ENCODE measurements at regions not wholly inside any gene's neighbourhood (a gene's known extent, or its start where the extent isn't known, plus 50 kb on each side); places are given as distances from the start of the nearest gene placed in this dataset.

- H3K4me3 ChIP-seq: peak overlapping the region; percentile 39
- DNase-seq (no peak), ATAC-seq (no peak)
- peak overlapping the region; percentile 24 for H3K27ac ChIP-seq
- no peaks in the 10 kb centered on the region for H3K9me3 ChIP-seq
- intact Hi-C loops (cut with DNase I): no loop called here
- no peaks in the 10 kb centered on the region for H3K27me3 ChIP-seq (ENCODE audit: low read depth)
- no peaks in the 10 kb centered on the region for H3K4me1 ChIP-seq
- no peaks in the 10 kb centered on the region for H3K36me3 ChIP-seq
- no peak for TF ChIP-seq CTCF (IDR thresholded peaks at IDR 0.05)
These were observed 88.3 kb upstream of the KIAA1217 start for GRCh38 chr10:24120646-24121045.

GRCh38 chr10:24127516-24127915 is 81.4 kb upstream of the KIAA1217 start:
- Histone ChIP-seq H3K27me3 (ENCODE audit: low read depth) (no peaks in the 10 kb centered on the region), H3K4me1 (no peaks in the 10 kb centered on the region), H3K9me3 (no peaks in the 10 kb centered on the region), H3K4me3 (no peak overlapping the region), H3K27ac (no peak overlapping the region), H3K36me3 (no peaks in the 10 kb centered on the region)
- no peak for DNase-seq
- intact Hi-C loops (cut with DNase I): no loop called here
- ATAC-seq: no peak
- TF ChIP-seq CTCF (IDR thresholded peaks at IDR 0.05): no peak

GRCh38 chr10:24128066-24128730 is 80.7 kb upstream of the KIAA1217 start:
- Histone ChIP-seq H3K4me1 (no peaks in the 10 kb centered on the region), H3K36me3 (no peaks in the 10 kb centered on the region), H3K4me3 (no peak overlapping the region), H3K9me3 (no peaks in the 10 kb centered on the region), H3K27ac (no peak overlapping the region), H3K27me3 (ENCODE audit: low read depth) (no peaks in the 10 kb centered on the region)
- ATAC-seq (no peak), DNase-seq (no peak)
- intact Hi-C loops (cut with DNase I): no loop called here
- no peak for TF ChIP-seq CTCF (IDR thresholded peaks at IDR 0.05)

GRCh38 chr10:24132741-24133140 is 76.2 kb upstream of the KIAA1217 start:
- H3K27ac ChIP-seq: no peak overlapping the region
- DNase-seq: no peak
- no peak for TF ChIP-seq CTCF (IDR thresholded peaks at IDR 0.05)
- H3K36me3 ChIP-seq: no peaks in the 10 kb centered on the region
- no peak overlapping the region for H3K4me3 ChIP-seq
- H3K27me3 ChIP-seq (ENCODE audit: low read depth): no peaks in the 10 kb centered on the region
- no peaks in the 10 kb centered on the region for H3K9me3 ChIP-seq
- intact Hi-C loops (cut with DNase I): no loop called here
- no peak for ATAC-seq
- no peaks in the 10 kb centered on the region for H3K4me1 ChIP-seq

- intact Hi-C loops (cut with DNase I): no loop called here
- no peak for TF ChIP-seq CTCF (IDR thresholded peaks at IDR 0.05)
- H3K36me3 ChIP-seq: no peaks in the 10 kb centered on the region
- H3K27ac ChIP-seq: no peak overlapping the region
- peak in 1 of 2 donors; percentile 19 for ATAC-seq
- H3K27me3 ChIP-seq (ENCODE audit: low read depth): no peaks in the 10 kb centered on the region
- H3K4me3 ChIP-seq: no peak overlapping the region
- H3K4me1 ChIP-seq: no peaks in the 10 kb centered on the region
- no peaks in the 10 kb centered on the region for H3K9me3 ChIP-seq
- DNase-seq: no peak
These were observed 75.1 kb upstream of the KIAA1217 start for GRCh38 chr10:24133835-24134234.

Measured in lower lobe of right lung (tissue), 2 donors.